Right lobe of liver (tissue), 6 donors: ENCODE measurements at regions not wholly inside any gene's neighbourhood (a gene's known extent, or its start where the extent isn't known, plus 50 kb on each side); places are given as distances from the start of the nearest gene placed in this dataset.

Experiments
- ATAC-seq, 4 donors: fragments of 200-7000 bp; cut with Tn5 transposase; one replicate each; pipeline ENCODE4 v1.9.1; 2020; ENCODE audit warnings: mild to moderate bottlenecking in 4 of 4, moderate library complexity in 4 of 4
- DNase-seq, 3 donors: peaks; one replicate each; pipeline ENCODE4 v3.0.0-alpha.2; 2020
- H3K27ac ChIP-seq, 3 donors: fragments of 200-600 bp; one replicate each; pipeline ENCODE4 v1.8.0; 2022
- H3K27me3 ChIP-seq, 2 donors: fragments of 200-600 bp; one replicate each; pipeline ENCODE4 v1.8.0; 2022
- H3K36me3 ChIP-seq, 4 donors: fragments of 200-600 bp; sonication (generic) in 1 of 4; one replicate each; pipeline versions ENCODE4 v1.5.1 to v1.8.0; 2017 to 2022; ENCODE audit warnings: control low read depth in 1 of 4
- H3K4me1 ChIP-seq, 4 donors: fragments of 200-600 bp; sonication (generic) in 1 of 4; one replicate each; pipeline versions ENCODE4 v1.5.1 to v1.8.0; 2017 to 2022; ENCODE audit warnings: control low read depth in 1 of 4
- H3K4me3 ChIP-seq, 3 donors: fragments of 200-600 bp; one replicate each; pipeline ENCODE4 v1.8.0; 2022
- H3K9me3 ChIP-seq, 4 donors: fragments of 200-600 bp; sonication (generic) in 1 of 4; one replicate each; pipeline versions ENCODE4 v1.5.1 to v1.8.0; 2017 to 2022; ENCODE audit warnings: control low read depth in 1 of 4
- POLR2A ChIP-seq: fragments of 450-650 bp; IDR thresholded peaks from one replicate; pipeline ENCODE4 v1.6.1; 2017; ENCODE audit warnings: antibody characterized with exemption, mild to moderate bottlenecking
- WGBS: methylation state at CpG from one replicate; pipeline ENCODE4 v1.1.6; 2018; ENCODE audit warnings: low coverage, low lambda C conversion rate; ENCODE audit not compliant: insufficient coverage; ENCODE audit errors: missing lambda C conversion rate; 5-methylcytosine and 5-hydroxymethylcytosine counted together
- intact Hi-C, 2 donors: fragments of 100-400 bp; cut with DNase I; formaldehyde crosslinking; loops; one replicate each; pipeline versions ENCODE4 v1.11.2 to v1.14.1; 2022
- TF ChIP-seq, protein P1 (sequence below), 4 donors: fragments of 200-600 bp in 3 of 4; fragments of 450-650 bp in 1 of 4; IDR thresholded peaks; one replicate each; pipeline versions ENCODE4 v1.5.1 to v1.8.0; 2016 to 2022; ENCODE audit warnings: antibody characterized with exemption in 4 of 4, mild to moderate bottlenecking in 2 of 4
- donor health status: DM: no; HTN: yes; CAD: no.
- donor health status: DM: no; HTN: no; CAD: no.
- donor health status: DM: no; HTN: no; CAD: no.
- donor health status: DM: no; HTN: yes; CAD: no.
- donor health status: DM: no; HTN: yes; CAD: no.

DNA sequence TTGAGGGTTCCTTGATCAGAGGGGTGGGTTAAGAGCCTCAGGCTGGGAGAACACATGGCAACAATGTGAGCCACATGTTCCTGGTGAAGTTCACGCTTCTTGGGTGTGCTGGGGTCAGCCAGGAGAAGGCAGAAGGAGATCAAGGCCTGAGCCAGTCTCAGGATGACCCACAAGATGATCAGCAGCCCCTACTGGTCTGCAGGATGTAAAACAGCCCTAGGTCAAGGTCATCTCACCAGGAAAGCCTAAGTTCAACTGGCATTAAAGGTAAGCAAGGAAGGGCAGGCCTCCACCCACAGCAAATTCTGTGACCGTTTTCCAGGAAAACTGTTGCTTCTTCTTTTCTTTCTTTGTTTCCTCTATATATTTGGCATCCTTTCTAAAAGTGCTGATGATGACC, 156.7 kb upstream of the KIRREL3 start:
- no peaks in the 10 kb centered on the region for H3K4me1 ChIP-seq
- WGBS, result 69% methylated on average over 1 of the region's 2 CpGs
- ATAC-seq (no peak), DNase-seq (no peak)
- no peaks in the 10 kb centered on the region for H3K36me3 ChIP-seq
- no peaks in the 10 kb centered on the region for H3K27me3 ChIP-seq
- TF ChIP-seq, protein P1, sequence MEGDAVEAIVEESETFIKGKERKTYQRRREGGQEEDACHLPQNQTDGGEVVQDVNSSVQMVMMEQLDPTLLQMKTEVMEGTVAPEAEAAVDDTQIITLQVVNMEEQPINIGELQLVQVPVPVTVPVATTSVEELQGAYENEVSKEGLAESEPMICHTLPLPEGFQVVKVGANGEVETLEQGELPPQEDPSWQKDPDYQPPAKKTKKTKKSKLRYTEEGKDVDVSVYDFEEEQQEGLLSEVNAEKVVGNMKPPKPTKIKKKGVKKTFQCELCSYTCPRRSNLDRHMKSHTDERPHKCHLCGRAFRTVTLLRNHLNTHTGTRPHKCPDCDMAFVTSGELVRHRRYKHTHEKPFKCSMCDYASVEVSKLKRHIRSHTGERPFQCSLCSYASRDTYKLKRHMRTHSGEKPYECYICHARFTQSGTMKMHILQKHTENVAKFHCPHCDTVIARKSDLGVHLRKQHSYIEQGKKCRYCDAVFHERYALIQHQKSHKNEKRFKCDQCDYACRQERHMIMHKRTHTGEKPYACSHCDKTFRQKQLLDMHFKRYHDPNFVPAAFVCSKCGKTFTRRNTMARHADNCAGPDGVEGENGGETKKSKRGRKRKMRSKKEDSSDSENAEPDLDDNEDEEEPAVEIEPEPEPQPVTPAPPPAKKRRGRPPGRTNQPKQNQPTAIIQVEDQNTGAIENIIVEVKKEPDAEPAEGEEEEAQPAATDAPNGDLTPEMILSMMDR (IDR thresholded peaks at IDR 0.05), result no peak
- no peak for TF ChIP-seq POLR2A
- H3K9me3 ChIP-seq, result no peaks in the 10 kb centered on the region
- no peak overlapping the region for H3K4me3 ChIP-seq
- intact Hi-C loops, result no loop called here
- H3K27ac ChIP-seq, result no peak overlapping the region

DNA sequence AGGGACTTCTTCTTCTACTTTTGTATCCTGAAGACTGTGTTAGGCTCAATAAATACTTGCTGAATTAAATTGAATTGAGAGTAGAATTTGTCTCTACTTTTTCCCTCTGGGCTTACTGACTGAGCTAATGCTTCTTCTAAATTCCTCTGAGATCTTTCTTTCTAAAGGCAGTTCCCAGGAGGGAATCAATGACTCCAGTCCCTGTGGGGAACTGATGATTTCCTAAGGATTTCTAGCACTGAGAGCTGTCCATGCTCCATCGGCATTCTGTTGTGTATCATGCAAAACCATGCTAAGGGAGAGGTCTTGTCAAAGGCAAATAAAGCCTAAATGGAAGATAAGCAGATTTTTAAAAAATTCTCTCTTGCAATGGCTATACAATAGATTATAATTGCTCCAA, 148.8 kb upstream of the KIRREL3 start:
- intact Hi-C loops, result no loop called here

DNA sequence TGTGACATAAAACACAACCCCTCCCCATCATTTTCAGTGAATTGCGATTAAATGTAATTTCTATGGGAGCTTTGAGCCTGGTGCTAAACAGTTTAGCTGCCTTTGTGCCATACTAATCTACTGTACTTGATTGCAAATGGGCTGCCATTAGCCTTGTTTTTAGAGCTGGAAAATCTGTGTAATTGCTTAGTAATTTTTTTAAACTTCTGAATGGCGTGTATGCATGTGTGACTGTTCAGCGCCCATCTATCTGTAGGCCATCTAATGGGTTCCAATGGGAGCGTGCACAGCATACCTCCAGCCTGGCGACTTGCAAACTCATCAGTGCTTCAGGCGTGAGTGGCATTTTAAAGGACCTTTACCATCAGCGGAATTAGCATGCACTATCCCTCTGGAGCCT, 142.7 kb upstream of the KIRREL3 start:
- H3K27me3 ChIP-seq, result no peaks in the 10 kb centered on the region
- H3K27ac ChIP-seq, result no peak overlapping the region
- no peaks in the 10 kb centered on the region for H3K9me3 ChIP-seq
- TF ChIP-seq, protein P1 (IDR thresholded peaks at IDR 0.05), result no peak
- TF ChIP-seq POLR2A, result no peak
- no peak overlapping the region for H3K4me3 ChIP-seq
- no peaks in the 10 kb centered on the region for H3K36me3 ChIP-seq
- H3K4me1 ChIP-seq, result no peaks in the 10 kb centered on the region
- 87% methylated on average over 6 of the region's 7 CpGs for WGBS
- intact Hi-C loops, result no loop called here
- no peak for ATAC-seq
- DNase-seq, result no peak

More for the DNA sequence above, 148.8 kb upstream of the KIRREL3 start:
- WGBS, result 56% methylated on average over 1 of the region's 1 CpG
- no peaks in the 10 kb centered on the region for H3K9me3 ChIP-seq
- DNase-seq, result no peak
- no peaks in the 10 kb centered on the region for H3K36me3 ChIP-seq
- no peak overlapping the region for H3K4me3 ChIP-seq
- H3K4me1 ChIP-seq, result no peaks in the 10 kb centered on the region
- no peak overlapping the region for H3K27ac ChIP-seq
- no peaks in the 10 kb centered on the region for H3K27me3 ChIP-seq
- TF ChIP-seq, protein P1 (IDR thresholded peaks at IDR 0.05), result no peak
- no peak for TF ChIP-seq POLR2A
- no peak for ATAC-seq

DNA sequence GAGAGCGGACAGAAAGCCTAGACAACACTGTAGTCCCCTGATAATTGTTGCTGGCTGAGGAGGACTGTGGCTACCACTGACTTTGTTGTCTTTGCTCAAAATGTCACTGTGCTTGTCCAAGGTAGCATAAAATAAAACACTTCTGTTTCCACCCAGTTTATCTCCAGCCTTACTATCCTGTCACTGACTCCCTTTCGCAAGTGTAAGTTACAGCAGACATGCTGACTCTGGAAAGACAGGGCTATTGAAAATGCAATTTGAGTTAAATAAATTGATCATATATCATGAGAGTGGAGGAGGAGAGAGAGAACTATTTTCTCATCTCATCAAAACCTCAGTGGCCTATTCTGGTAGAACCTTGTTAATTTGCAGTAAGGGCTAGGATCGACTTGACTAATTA, 138.0 kb upstream of the KIRREL3 start:
- ATAC-seq (no peak), DNase-seq (no peak)
- Histone ChIP-seq H3K27ac (no peak overlapping the region), H3K27me3 (no peaks in the 10 kb centered on the region), H3K4me1 (no peaks in the 10 kb centered on the region), H3K4me3 (no peak overlapping the region), H3K36me3 (no peaks in the 10 kb centered on the region), H3K9me3 (no peaks in the 10 kb centered on the region)
- TF ChIP-seq, protein P1 (IDR thresholded peaks at IDR 0.05), result no peak
- no peak for TF ChIP-seq POLR2A
- intact Hi-C loops, result no loop called here
- WGBS, result 63% methylated on average over 3 of the region's 3 CpGs

DNA sequence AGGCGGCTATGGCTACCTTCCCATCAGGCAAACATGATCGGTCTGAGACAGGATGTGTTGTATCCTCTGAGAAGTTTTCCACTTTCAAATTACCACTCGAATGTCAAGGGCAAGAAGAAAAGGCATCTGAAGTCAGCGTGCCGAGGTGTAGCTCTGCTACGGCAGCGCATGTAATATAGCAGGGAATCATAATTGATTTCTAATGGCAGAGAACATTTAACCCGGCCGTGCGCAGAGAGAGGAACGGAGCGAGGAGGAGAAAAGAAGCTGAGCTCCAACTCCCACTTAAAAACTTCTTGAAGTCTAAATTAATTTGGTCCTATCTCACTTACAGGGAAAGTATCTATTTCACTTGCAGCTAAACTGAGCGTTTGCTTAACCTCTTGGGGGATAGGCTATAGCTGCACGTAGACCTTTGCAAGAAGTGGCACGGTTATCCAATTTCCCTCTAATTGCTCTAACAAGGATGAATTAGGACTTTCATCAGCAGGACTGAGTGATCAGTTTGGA, 137.3 kb upstream of the KIRREL3 start:
- ATAC-seq (no peak), DNase-seq (no peak)
- no peaks in the 10 kb centered on the region for H3K9me3 ChIP-seq
- H3K27ac ChIP-seq, result no peak overlapping the region
- intact Hi-C loops, result no loop called here
- H3K36me3 ChIP-seq, result no peaks in the 10 kb centered on the region
- H3K4me3 ChIP-seq, result no peak overlapping the region
- H3K27me3 ChIP-seq, result no peaks in the 10 kb centered on the region
- no peaks in the 10 kb centered on the region for H3K4me1 ChIP-seq
- WGBS, result 59% methylated on average over 13 of the region's 15 CpGs
- TF ChIP-seq POLR2A, result no peak
- TF ChIP-seq, protein P1 (IDR thresholded peaks at IDR 0.05), result no peak
